HCT116 (cell line): ENCODE measurements at regions not wholly inside any gene's neighbourhood (a gene's known extent, or its start where the extent isn't known, plus 50 kb on each side); places are given as distances from the start of the nearest gene placed in this dataset.

Experiments
- ATAC-seq: fragments of 200-7000 bp; cut with Tn5 transposase; 2 replicates; pipeline ENCODE4 v1.9.1; 2020; ENCODE audit warnings: mild to moderate bottlenecking, moderate library complexity
- BruUV-seq: library from RNA; stranded (reverse); fragments of 400-500 nt; replicated peaks from 2 replicates; lab custom pipeline; 2021; lab: Mats Ljungman, UMichigan
- CTCF ChIA-PET: fragments of 300-600 bp; sonication (Branson Sonifier 250); formaldehyde crosslinking; loops from one replicate; lab custom pipeline; 2021; ENCODE audit warnings: antibody characterized with exemption; lab: Charles Lee
- POLR2A ChIA-PET: fragments of 300-600, 350-600 bp; sonication (Branson Sonifier 250); formaldehyde crosslinking; loops from one replicate; lab custom pipeline; 2021; ENCODE audit warnings: antibody characterized with exemption; lab: Charles Lee
- RAD21 ChIA-PET, 2 experiments: fragments of 300-600 bp; sonication (Branson Sonifier 250); formaldehyde crosslinking; loops; one replicate each; lab custom pipeline; 2023; ENCODE audit warnings: low total read pairs in 2 of 2; ENCODE audit not compliant: uncharacterized antibody in 2 of 2, unreplicated experiment in 2 of 2, low non-redundant PET in 1 of 2; lab: Charles Lee
- DNase-seq: peaks from one replicate; pipeline ENCODE4 v3.0.0-alpha.2; 2010; ENCODE audit warnings: low read depth, low spot score
- H2AFZ ChIP-seq: fragments of 200-600 bp; shearing (Covaris generic), sonication (generic); 2 replicates; pipeline ENCODE4 v1.6.1; 2017; ENCODE audit warnings: low read depth, mixed run types, mixed read lengths, antibody characterized with exemption, low read length; ENCODE audit not compliant: poor library complexity, severe bottlenecking
- H3K27ac ChIP-seq: 2 replicates; pipeline ENCODE4 v1.5.1; 2012; ENCODE audit warnings: low read depth, low read length
- H3K27me3 ChIP-seq: fragments of 200-600 bp; sonication (generic); 2 replicates; pipeline ENCODE4 v1.6.1; 2016; ENCODE audit warnings: mixed run types, low read length, mixed read lengths; ENCODE audit not compliant: insufficient read depth
- H3K36me3 ChIP-seq, 2 experiments: fragments of 200-500 bp in 1 of 2; fragments of 200-600 bp in 1 of 2; sonication (Bioruptor generic) in 1 of 2; sonication (generic) in 1 of 2; 2 replicates each; pipeline versions ENCODE4 v1.5.1 to v1.6.1; 2014 to 2016; ENCODE audit warnings: low read length in 2 of 2, inconsistent platforms in 1 of 2, mixed read lengths in 1 of 2, mixed run types in 1 of 2; ENCODE audit not compliant: insufficient read depth in 2 of 2, control insufficient read depth in 1 of 2
- H3K4me1 ChIP-seq, 2 experiments: fragments of 200-600 bp in 1 of 2; sonication (generic) in 1 of 2; 2 replicates each; pipeline versions ENCODE4 v1.5.1 to v1.6.1; 2012 to 2017; ENCODE audit warnings: low read length in 2 of 2, inconsistent platforms in 1 of 2, mild to moderate bottlenecking in 1 of 2, mixed read lengths in 1 of 2, mixed run types in 1 of 2, moderate library complexity in 1 of 2; ENCODE audit not compliant: insufficient read depth in 2 of 2, control insufficient read depth in 1 of 2
- H3K4me2 ChIP-seq: fragments of 200-600 bp; sonication (generic); 2 replicates; pipeline ENCODE4 v1.6.1; 2017; ENCODE audit warnings: mixed run types, low read length, mixed read lengths
- H3K4me3 ChIP-seq, 2 experiments: fragments of 200-600 bp in 1 of 2; sonication (generic) in 1 of 2; replicated peaks in 1 of 2; 2 replicates each; pipeline ENCODE4 v1.5.1; 2011 to 2016; ENCODE audit warnings: low read length in 2 of 2, control low read depth in 1 of 2, low read depth in 1 of 2, mild to moderate bottlenecking in 1 of 2, mixed read lengths in 1 of 2, mixed run types in 1 of 2
- H3K79me2 ChIP-seq: fragments of 200-600 bp; sonication (generic); 2 replicates; pipeline ENCODE4 v1.6.1; 2017; ENCODE audit warnings: mild to moderate bottlenecking, mixed run types, low read length, moderate library complexity, mixed read lengths; ENCODE audit not compliant: insufficient read depth
- H3K9ac ChIP-seq: fragments of 200-600 bp; sonication (generic); 2 replicates; pipeline ENCODE4 v1.6.1; 2016; ENCODE audit warnings: low read length, mixed read lengths
- H3K9me2 ChIP-seq: fragments of 200-600 bp; sonication (generic), shearing (Covaris generic); 2 replicates; pipeline ENCODE4 v1.6.1; 2017; ENCODE audit warnings: mixed run types, mild to moderate bottlenecking, moderate library complexity; ENCODE audit not compliant: insufficient read depth
- H3K9me3 ChIP-seq, 2 experiments: fragments of 200-500 bp in 1 of 2; fragments of 200-600 bp in 1 of 2; sonication (Bioruptor generic) in 1 of 2; sonication (generic) in 1 of 2; 2 replicates each; pipeline ENCODE4 v1.6.1; 2014 to 2017; ENCODE audit warnings: low read length in 2 of 2, mixed read lengths in 2 of 2, inconsistent platforms in 1 of 2, low read depth in 1 of 2, mild to moderate bottlenecking in 1 of 2, mixed run types in 1 of 2, moderate library complexity in 1 of 2; ENCODE audit not compliant: control insufficient read depth in 1 of 2, insufficient read depth in 1 of 2
- H4K20me1 ChIP-seq: fragments of 200-600 bp; sonication (generic), shearing (Covaris generic); 2 replicates; pipeline ENCODE4 v1.6.1; 2017; ENCODE audit warnings: mixed run types, mild to moderate bottlenecking, moderate library complexity; ENCODE audit not compliant: insufficient read depth
- CBX3 ChIP-seq: IDR thresholded peaks from 2 replicates; pipeline ENCODE4 v1.6.1; 2012; ENCODE audit warnings: low read depth
- CEBPB ChIP-seq: IDR thresholded peaks from 2 replicates; pipeline ENCODE4 v1.6.1; 2012; ENCODE audit warnings: low read depth
- ELF1 ChIP-seq: IDR thresholded peaks from 2 replicates; pipeline ENCODE4 v1.6.1; 2012; ENCODE audit warnings: low read depth, borderline replicate concordance
- EZH2 ChIP-seq: fragments of 200-600 bp; sonication (generic); IDR thresholded peaks from 2 replicates; pipeline ENCODE4 v1.6.1; 2017; ENCODE audit warnings: antibody characterized with exemption, mixed run types
- FOSL1 ChIP-seq: IDR thresholded peaks from 2 replicates; pipeline ENCODE4 v1.6.1; 2012; ENCODE audit warnings: low read depth
- JUND ChIP-seq: IDR thresholded peaks from 2 replicates; pipeline ENCODE4 v1.6.1; 2012
- RAD21 ChIP-seq: IDR thresholded peaks from 2 replicates; pipeline ENCODE4 v1.6.1; 2012; ENCODE audit warnings: low read depth, mild to moderate bottlenecking
- SIN3A ChIP-seq: IDR thresholded peaks from 2 replicates; pipeline ENCODE4 v1.6.1; 2012; ENCODE audit warnings: low read depth
- SP1 ChIP-seq: IDR thresholded peaks from 2 replicates; pipeline ENCODE4 v1.6.1; 2012; ENCODE audit warnings: low read depth
- SRF ChIP-seq: IDR thresholded peaks from 2 replicates; pipeline ENCODE4 v1.6.1; 2012; ENCODE audit warnings: low read depth
- TCF7L2 ChIP-seq: IDR thresholded peaks from 2 replicates; pipeline ENCODE4 v1.7.0; 2011; ENCODE audit warnings: borderline replicate concordance, inconsistent platforms; ENCODE audit not compliant: insufficient read depth, insufficient read length; ENCODE audit errors: extremely low read depth
- YY1 ChIP-seq: IDR thresholded peaks from 2 replicates; pipeline ENCODE4 v1.6.1; 2011; ENCODE audit warnings: low read length, low read depth, moderate library complexity, mild to moderate bottlenecking; ENCODE audit not compliant: insufficient replicate concordance; ENCODE audit errors: extremely low read depth
- ZFX ChIP-seq: fragments of 450-650 bp; IDR thresholded peaks from 2 replicates; pipeline ENCODE4 v1.6.1; 2017
- intact Hi-C: fragments of 100-400 bp; cut with micrococcal nuclease; formaldehyde crosslinking; loops from 2 replicates; pipeline ENCODE4 v1.10.0; 2022
- TF ChIP-seq, protein P1 (sequence below): IDR thresholded peaks from 2 replicates; pipeline ENCODE4 v1.6.1; 2011; ENCODE audit warnings: mild to moderate bottlenecking, low read length, moderate library complexity; ENCODE audit not compliant: insufficient replicate concordance; ENCODE audit errors: extremely low read depth
- TF ChIP-seq, protein P2 (sequence below): IDR thresholded peaks from 2 replicates; pipeline ENCODE4 v1.6.1; 2012
- TF ChIP-seq, protein P3 (sequence below): IDR thresholded peaks from 2 replicates; pipeline ENCODE4 v1.6.1; 2012

DNA sequence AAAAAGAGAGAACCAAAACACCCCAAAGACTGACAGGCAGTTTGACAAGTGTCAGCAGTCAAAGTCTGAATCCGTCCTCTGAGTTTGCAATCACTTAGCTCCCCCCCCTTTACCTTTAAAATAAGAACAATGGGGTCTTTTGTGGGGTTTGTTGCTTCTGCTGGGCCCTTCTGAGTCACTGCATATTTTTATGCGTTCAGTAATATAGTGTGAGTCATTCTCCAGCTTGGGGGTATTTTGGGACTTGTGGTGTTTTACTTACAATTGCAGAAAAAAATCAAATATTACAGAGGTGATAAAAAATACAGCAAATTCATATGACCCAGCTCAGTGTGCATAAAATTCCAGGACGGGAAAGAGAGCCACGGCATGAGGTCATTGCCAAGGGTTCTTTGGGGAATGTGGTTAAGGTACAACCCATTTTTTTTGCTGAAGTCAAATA is 120.1 kb downstream of the CYLD start:
- Histone ChIP-seq H3K9me2 (no peaks in the 10 kb centered on the region), H3K9ac (no peak overlapping the region), H2AFZ (no peak overlapping the region), H4K20me1 (no peaks in the 10 kb centered on the region), H3K9me3 (no peaks in the 10 kb centered on the region), H3K4me3 (no peak overlapping the region), H3K27me3 (no peaks in the 10 kb centered on the region), H3K4me1 (peaks cover 14 to 18% of the 10 kb centered on the region in 2 experiments), H3K4me2 (peak overlapping the region; percentile 51), H3K36me3 (no peaks in the 10 kb centered on the region), H3K79me2 (no peaks in the 10 kb centered on the region), H3K27ac (no peak overlapping the region)
- ChIA-PET CTCF (interaction anchor here (1.6 to 1.8 kb wide), 2 partner anchors 22 to 55 kb away, joined by 3 to 9 read pairs; no protein-coding TSS in a partner anchor), RAD21 (no interaction called here), POLR2A (no interaction called here)
- DNase-seq (peak; percentile 46), ATAC-seq (peak; percentile 84)
- intact Hi-C loops: no loop called here
- BruUV-seq: no TSS peak
- 0 out of 2 replicates have a peak, but pooled peaks have one; percentile 5 for TF ChIP-seq SRF
- TF ChIP-seq, protein P1, sequence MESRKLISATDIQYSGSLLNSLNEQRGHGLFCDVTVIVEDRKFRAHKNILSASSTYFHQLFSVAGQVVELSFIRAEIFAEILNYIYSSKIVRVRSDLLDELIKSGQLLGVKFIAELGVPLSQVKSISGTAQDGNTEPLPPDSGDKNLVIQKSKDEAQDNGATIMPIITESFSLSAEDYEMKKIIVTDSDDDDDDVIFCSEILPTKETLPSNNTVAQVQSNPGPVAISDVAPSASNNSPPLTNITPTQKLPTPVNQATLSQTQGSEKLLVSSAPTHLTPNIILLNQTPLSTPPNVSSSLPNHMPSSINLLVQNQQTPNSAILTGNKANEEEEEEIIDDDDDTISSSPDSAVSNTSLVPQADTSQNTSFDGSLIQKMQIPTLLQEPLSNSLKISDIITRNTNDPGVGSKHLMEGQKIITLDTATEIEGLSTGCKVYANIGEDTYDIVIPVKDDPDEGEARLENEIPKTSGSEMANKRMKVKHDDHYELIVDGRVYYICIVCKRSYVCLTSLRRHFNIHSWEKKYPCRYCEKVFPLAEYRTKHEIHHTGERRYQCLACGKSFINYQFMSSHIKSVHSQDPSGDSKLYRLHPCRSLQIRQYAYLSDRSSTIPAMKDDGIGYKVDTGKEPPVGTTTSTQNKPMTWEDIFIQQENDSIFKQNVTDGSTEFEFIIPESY: no peak
- TF ChIP-seq CEBPB: peak; percentile 19; the same call in 1 of the 2 replicates
- peak; percentile 59 for TF ChIP-seq JUND
- TF ChIP-seq SP1: peak; percentile 42
- TF ChIP-seq SIN3A: no peak
- TF ChIP-seq FOSL1: peak; percentile 73

DNA sequence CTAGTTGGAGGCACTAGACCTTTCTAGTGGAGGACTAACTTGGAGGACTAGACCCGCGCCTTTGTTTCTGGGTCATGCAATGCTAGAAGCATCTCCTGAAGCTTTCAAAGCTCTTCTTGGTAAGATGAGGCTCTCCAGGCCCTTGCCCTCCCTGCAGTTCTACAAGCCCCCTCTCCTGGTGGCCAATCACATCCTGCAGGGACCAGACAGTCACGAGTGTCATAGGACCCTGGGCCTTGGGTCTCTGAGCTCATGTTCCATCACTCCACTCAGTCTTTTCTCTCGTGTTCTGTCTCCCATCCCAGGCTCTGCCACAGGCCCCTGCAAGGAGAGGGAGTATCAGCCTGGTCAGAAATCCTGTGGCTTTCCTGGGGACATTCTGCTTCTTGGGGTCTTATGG is 119.6 kb downstream of the CYLD start:
- Histone ChIP-seq H3K4me2 (peak overlapping the region; percentile 51), H3K9me2 (no peaks in the 10 kb centered on the region), H4K20me1 (no peaks in the 10 kb centered on the region), H3K27me3 (no peaks in the 10 kb centered on the region), H3K36me3 (no peaks in the 10 kb centered on the region), H3K79me2 (no peaks in the 10 kb centered on the region), H3K4me1 (peaks cover 14 to 18% of the 10 kb centered on the region in 2 experiments), H3K4me3 (no peak overlapping the region), H2AFZ (no peak overlapping the region), H3K9me3 (no peaks in the 10 kb centered on the region), H3K9ac (no peak overlapping the region), H3K27ac (peak overlapping the region; percentile 22; the same call in 1 of the 2 replicates)
- peak; percentile 24 for ATAC-seq
- no peak for DNase-seq
- POLR2A ChIA-PET: no interaction called here
- intact Hi-C loops: no loop called here
- no TSS peak for BruUV-seq
- CTCF ChIA-PET: interaction anchor here (1.6 to 1.8 kb wide), 2 partner anchors 22 to 55 kb away, joined by 3 to 9 read pairs; no protein-coding TSS in a partner anchor
- RAD21 ChIA-PET: no interaction called here
- TF ChIP-seq SIN3A (no peak), CBX3 (no peak), SP1 (no peak), YY1 (no peak), EZH2 (no peak), ZFX (no peak), RAD21 (no peak), CEBPB (no peak), SRF (no peak), TCF7L2 (no peak), ELF1 (no peak)
- TF ChIP-seq, protein P2, sequence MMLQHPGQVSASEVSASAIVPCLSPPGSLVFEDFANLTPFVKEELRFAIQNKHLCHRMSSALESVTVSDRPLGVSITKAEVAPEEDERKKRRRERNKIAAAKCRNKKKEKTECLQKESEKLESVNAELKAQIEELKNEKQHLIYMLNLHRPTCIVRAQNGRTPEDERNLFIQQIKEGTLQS: no peak
- TF ChIP-seq, protein P3, sequence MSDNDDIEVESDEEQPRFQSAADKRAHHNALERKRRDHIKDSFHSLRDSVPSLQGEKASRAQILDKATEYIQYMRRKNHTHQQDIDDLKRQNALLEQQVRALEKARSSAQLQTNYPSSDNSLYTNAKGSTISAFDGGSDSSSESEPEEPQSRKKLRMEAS: no peak
